Stomach (tissue), 4 donors: ENCODE measurements at regions not wholly inside any gene's neighbourhood (a gene's known extent, or its start where the extent isn't known, plus 50 kb on each side); places are given as distances from the start of the nearest gene placed in this dataset.

Experiments
- CTCF ChIP-seq, 7 experiments: fragments of 450-650 bp in 4 of 7; fragments of 200-600 bp in 3 of 7; sonication (generic) in 3 of 7; IDR thresholded peaks; one replicate each; pipeline ENCODE4 v1.5.1; 2016 to 2019; ENCODE audit warnings: antibody characterized with exemption in 7 of 7, control low read depth in 2 of 7, mild to moderate bottlenecking in 1 of 7
- POLR2A ChIP-seq, 4 donors: fragments of 450-650 bp; IDR thresholded peaks; one replicate each; pipeline ENCODE4 v1.6.1; 2016; ENCODE audit warnings: antibody characterized with exemption in 4 of 4, control low read depth in 2 of 4, mild to moderate bottlenecking in 1 of 4, moderate library complexity in 1 of 4
- POLR2AphosphoS5 ChIP-seq, 3 donors: sonication (generic); formaldehyde crosslinking; IDR thresholded peaks; one replicate each; pipeline ENCODE4 v1.6.1; 2016; ENCODE audit warnings: antibody characterized with exemption in 3 of 3

DNA sequence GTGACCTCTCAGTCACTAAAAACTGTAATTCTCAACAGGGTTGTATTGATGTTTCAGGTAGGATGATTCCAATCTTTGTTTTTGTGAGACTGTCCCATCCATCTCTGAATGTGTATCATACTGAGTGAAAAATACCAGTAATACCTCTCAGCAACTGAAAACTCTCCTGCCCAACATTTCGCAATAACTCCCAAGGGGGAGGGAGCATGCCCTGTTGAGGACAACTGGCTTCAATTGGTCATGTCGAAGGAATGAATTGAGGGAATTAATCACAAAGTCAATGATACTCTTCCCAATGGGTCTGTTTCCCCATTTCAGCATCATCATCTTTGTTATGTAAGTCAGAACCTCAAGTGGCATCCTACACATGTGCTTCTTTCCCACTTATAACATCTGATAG is 102.4 kb upstream of the E2F7 start:
- TF ChIP-seq CTCF (IDR thresholded peaks at IDR 0.05) (no peak), POLR2A (IDR thresholded peaks at IDR 0.05) (no peak), POLR2AphosphoS5 (IDR thresholded peaks at IDR 0.05) (no peak)
